Superior temporal gyrus (tissue), 1 donor: ENCODE measurements at regions not wholly inside any gene's neighbourhood (a gene's known extent, or its start where the extent isn't known, plus 50 kb on each side); places are given as distances from the start of the nearest gene placed in this dataset.
"Not testable (repeated sequence)": the region's sequence is repeated elsewhere in the genome, so short reads cannot be mapped to it uniquely, and the experiment has no call there.

Experiments used
- DNase-seq: peaks from one replicate; pipeline ENCODE4 v3.0.0-alpha.2; 2016; ENCODE audit errors: extremely low spot score

GRCh38 chr3:11739706-11740105 is 96.0 kb upstream of the VGLL4 start:
- peak; percentile 53 for DNase-seq

GRCh38 chr3:11739123-11739522 is 95.4 kb upstream of the VGLL4 start:
- no peak for DNase-seq

GRCh38 chr3:11737742-11738141 is 94.0 kb upstream of the VGLL4 start:
- DNase-seq, result no peak

GRCh38 chr3:11736136-11736833 is 92.6 kb upstream of the VGLL4 start:
- DNase-seq, result no peak

- DNase-seq, result no peak
Observed at GRCh38 chr3:11735638-11736037, 91.9 kb upstream of the VGLL4 start.

GRCh38 chr3:11735111-11735510 is 91.4 kb upstream of the VGLL4 start:
- not testable (repeated sequence) for DNase-seq

GRCh38 chr3:11733914-11734313 is 90.2 kb upstream of the VGLL4 start:
- DNase-seq, result no peak

GRCh38 chr3:11727207-11727606 is 83.5 kb upstream of the VGLL4 start:
- DNase-seq, result no peak

- DNase-seq, result peak; percentile 28
Observed at GRCh38 chr3:11726146-11726545, 82.4 kb upstream of the VGLL4 start.

GRCh38 chr3:11725340-11725641 is 81.6 kb upstream of the VGLL4 start:
- not testable (repeated sequence) for DNase-seq

GRCh38 chr3:11724615-11725339 is 81.1 kb upstream of the VGLL4 start:
- no peak for DNase-seq

- no peak for DNase-seq
Observed at GRCh38 chr3:11721479-11721878, 77.8 kb upstream of the VGLL4 start.

- no peak for DNase-seq
Observed at GRCh38 chr3:11720917-11721411, 77.2 kb upstream of the VGLL4 start.

- peak; percentile 54 for DNase-seq
Observed at GRCh38 chr3:11720304-11720898, 76.7 kb upstream of the VGLL4 start.

GRCh38 chr3:11719406-11720303 is 75.9 kb upstream of the VGLL4 start:
- peak; percentile 48 for DNase-seq

GRCh38 chr3:11718637-11719405 is 75.1 kb upstream of the VGLL4 start:
- peak; percentile 56 for DNase-seq

GRCh38 chr3:11717768-11718636 is 74.3 kb upstream of the VGLL4 start:
- DNase-seq, result peak; percentile 20

GRCh38 chr3:11717301-11717700 is 73.6 kb upstream of the VGLL4 start:
- DNase-seq, result peak; percentile 13

- DNase-seq, result peak; percentile 12
Observed at GRCh38 chr3:11716573-11717290, 73.0 kb upstream of the VGLL4 start.
